Kidney glomerular epithelial cell (primary cell): ENCODE measurements at regions not wholly inside any gene's neighbourhood (a gene's known extent, or its start where the extent isn't known, plus 50 kb on each side); places are given as distances from the start of the nearest gene placed in this dataset.
A peak's percentile ranks its signal among the peaks of the same experiment; 100 is the strongest.
"Not testable (repeated sequence)": the region's sequence is repeated elsewhere in the genome, so short reads cannot be mapped to it uniquely, and the experiment has no call there.

Experiments used
- DNase-seq: peaks from one replicate; lab custom pipeline; 2025; lab: John Stamatoyannopoulos, UW

DNA sequence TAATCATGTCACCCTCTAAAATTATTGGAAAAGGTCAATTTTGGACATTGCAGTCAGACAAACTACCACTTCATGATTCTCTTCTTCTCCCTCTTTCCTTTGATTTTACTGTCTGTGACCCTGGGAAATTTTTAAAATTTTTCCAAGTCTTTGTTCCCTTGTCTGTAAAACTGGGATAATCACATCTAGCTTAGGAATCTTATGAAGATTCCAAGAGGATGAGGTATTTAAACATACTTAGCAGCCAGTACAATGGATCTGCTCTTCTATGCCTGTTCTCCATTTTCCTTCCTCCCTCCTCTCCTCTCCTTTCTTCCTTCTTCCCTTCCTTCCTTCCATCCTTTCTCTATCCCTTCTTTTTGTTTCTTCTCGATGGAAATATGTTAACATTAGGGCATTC, 651.6 kb upstream of the MARCKS start:
- DNase-seq, result no peak

DNA sequence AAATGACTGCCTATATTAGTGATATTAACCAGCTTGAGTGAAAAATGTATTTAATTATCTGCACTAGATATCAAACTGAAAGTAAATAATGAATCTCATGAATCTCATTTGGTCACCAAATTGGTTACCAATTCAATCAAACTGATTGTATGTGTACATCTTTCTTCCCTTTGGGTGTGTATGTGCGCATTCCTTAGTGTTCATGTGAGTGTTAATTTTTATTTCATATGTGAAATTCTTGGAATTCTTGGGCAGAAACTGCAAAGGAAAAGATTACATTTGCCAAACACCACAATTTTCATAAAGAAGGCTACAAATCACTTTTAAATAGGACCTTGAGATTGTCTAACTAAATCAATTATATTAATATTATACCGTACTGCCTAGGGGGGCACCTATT, 648.4 kb upstream of the MARCKS start:
- no peak for DNase-seq

DNA sequence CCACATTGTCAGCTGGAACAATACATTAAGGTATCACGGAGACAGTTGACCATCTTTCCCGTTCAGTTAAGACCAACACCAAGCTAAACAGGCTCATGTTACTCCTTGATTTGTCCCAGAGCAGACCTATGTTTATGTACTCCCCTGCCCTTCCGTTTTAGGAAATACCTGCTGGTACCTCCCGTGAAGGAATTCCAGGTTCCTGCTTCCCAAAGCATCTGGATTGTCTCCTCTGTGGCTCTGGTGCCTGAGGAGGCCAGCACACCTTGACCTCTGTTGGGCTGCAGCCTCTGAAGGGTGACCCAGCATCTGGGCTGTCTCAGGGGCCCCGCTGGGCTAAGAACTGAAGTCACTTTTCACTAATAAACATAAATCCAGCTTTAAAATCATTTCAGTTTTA, 647.8 kb upstream of the MARCKS start:
- no peak for DNase-seq

DNA sequence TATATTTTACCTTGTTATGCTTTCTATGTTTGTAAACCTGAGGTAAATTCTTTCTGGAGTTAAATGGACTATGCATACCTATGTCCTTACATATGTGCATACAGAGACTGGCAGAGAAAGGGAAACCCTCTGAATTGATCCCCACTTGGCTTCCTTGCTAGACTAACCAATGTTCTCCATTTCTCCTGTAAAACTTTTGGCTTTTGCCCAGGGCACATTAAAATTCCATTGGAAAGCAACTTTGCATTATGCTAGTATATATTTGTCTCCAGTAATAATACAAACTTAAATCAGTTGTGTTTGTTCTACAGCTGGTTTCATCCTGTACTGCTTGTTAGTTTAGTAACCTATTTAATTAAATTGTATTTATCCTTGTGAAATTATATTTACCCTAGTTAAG, 646.0 kb upstream of the MARCKS start:
- DNase-seq, result no peak

DNA sequence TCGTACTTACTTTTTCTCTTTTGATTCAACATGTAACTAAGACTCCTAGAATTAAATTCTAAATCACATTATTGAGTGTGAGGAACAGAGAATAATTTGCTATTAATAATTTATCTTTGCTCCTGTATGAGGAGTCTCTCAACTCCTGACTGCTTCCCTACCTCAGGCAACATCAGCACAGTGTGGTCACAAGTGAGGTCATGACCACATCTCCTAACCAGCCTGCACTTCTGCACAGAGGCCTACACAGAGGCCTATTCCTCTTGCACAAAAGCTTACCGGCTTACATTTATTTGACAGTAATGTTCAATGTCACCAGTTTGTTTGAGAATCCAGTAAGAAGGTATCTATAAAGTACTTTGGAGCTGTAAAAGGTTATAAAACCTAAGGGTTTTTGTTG, 637.4 kb upstream of the MARCKS start:
- no peak for DNase-seq

DNA sequence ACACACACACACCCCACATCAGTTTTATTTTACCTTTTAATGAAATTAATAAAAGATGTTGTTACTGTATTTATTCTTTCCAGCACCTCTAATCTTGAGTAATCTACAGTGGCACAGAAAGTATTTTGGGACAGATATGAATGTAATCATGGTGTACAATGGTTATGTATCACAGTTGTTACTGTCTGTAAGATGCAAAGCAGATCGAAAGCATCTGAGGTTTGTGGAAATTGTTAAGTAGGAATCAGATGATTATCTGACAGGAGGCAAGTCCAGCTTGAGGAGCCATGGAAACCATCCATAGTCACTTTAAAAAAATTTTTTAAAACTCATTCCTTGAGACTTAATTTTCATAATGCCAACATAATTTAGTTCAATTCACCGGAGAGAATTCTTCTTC, 636.3 kb upstream of the MARCKS start:
- no peak for DNase-seq

DNA sequence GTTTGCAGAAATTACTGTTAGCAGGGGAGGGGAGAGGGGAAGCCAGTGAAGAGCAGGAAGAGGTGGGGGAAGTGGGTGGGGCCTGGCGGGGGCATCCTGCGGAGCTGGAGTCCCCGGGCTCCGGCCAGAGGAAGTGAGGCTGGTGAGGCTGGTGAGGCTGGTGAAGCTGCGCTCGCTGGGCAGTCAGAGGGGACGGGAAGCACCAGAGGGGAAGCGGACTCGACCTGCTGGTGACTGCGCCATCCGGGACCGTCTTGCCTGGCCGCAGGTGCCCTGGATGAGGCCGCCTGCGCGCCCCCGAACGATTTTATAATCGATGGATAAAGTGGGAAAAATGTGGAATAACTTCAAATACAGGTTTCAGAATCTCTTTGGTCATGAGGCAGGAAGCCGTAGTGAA, 635.3 kb upstream of the MARCKS start:
- no peak for DNase-seq

DNA sequence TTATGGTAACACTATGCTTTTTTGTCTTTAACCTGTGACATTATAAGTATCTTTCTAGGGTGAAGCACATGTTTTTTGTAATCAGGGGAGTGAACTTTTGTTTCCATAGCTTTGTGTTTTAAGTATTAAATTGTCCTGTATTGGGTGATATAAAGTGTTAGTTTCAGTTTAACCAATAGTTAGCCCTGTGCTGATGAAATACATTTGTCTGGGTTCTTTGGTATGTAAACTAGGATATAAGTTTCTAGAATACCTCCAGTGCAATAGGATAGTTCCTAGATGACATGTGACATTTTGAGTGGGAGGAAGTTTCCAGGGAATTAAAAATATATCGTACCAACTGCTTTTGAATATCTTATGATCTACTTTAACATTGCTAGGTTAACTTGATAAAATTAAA, 611.0 kb upstream of the MARCKS start:
- no peak for DNase-seq

DNA sequence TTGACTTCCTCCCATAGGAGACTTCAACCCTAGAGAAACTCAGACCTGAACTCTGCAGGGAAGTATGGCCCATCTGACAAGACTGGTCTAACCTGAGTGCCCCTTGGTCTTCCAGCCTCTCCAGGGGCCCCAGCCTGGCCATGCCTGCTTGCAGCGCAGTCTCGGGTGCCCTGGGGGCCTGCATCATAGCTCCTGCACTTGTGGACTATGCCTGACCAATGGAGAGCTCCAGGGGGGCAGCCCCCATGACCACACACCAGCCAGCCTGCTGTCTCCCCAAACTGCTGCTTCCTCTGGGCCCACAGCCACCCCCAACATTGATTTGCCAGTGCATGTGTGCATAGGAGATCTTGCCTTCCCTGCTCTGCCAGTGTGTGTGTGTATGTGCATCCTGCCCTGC, 608.6 kb upstream of the MARCKS start:
- DNase-seq, result no peak

DNA sequence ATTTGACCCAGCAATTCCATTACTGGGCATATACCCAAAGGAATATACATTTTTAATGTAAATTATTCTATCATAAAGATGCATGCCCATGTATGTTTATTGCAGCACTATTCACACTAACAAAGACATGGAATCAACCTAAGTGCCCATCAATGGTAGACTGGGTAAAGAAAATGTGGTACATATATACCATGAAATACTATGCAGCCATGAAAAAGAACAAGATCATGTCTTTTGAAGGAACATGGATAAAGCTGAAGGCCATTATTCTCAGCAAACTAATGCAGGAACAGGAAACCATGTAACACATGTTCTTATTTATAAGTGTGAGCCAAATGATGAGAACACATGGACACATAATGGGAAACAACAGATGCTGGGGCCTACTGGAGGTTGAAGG, 603.0 kb upstream of the MARCKS start:
- DNase-seq, result not testable (repeated sequence)

DNA sequence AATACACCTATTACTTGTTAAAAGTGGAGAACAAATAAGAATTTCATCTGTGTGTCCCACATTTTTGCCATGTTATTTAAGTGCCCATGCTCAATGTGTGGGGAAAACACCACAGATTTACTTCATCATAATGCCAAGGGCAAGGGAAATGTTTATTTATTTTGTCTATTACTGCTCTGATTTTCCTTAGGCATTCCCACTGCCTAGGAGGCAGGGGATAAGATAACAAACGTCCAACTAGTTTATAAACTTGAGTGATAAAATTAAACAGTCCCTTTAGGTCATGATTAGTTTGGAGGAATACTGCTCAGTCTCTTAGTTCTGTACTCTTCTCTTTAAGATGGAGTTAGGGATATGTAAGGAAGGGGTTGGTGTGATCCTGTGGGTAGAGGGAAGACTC, 598.4 kb upstream of the MARCKS start:
- no peak for DNase-seq

DNA sequence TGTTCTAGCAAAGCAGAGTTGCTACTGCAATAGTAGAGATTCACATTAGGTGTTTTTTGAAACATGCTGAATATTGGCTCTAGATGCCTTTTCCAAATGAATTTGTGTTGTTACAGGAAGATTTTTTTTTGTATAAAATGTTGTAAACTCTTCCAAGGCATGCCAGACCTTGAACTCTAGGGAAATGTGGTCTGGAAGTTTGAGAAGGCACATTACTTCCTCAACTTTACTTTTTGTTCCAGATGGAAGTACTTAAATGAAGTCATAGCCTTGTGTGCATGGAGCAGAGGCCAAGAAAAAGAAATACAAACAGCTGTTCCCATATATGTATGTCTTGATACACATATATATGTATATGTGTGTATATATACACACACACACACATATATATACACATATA, 585.7 kb upstream of the MARCKS start:
- no peak for DNase-seq

DNA sequence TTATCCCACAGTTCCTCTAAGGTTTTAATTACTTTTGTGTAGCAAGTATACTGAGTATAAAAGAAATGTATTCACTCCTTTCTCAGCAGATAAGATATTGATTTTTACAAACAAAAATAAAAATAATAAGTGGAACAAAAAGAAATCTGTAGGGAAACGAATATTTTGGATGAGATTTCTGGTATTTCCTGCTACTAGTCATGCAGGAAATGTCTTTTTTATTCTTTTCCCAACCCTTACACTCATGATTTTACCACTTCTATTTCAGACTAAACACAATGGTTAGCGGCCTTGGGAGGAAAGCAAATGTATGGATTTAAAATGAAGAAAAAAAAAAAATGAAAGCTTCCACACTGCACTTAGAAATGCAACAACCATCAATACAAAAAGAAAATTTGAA, 580.5 kb upstream of the MARCKS start:
- DNase-seq, result no peak

DNA sequence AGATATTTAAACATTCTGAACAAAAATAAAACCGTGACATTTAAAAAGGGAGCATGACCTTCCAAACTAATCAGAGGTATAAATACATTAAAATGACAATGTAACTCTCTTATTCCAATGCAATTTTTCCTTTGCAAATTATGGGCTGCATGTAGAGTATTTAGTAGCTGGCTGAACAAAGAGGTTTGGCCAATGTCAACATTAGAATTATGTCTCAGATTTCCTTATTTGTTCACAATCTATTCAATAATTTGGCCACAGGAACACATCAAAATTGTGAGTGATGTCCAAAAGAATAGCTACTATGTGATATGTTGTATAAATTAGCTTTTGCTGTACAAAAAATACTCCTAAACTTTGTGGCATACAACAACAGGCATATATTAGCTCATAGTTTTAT, 580.0 kb upstream of the MARCKS start:
- DNase-seq, result no peak

DNA sequence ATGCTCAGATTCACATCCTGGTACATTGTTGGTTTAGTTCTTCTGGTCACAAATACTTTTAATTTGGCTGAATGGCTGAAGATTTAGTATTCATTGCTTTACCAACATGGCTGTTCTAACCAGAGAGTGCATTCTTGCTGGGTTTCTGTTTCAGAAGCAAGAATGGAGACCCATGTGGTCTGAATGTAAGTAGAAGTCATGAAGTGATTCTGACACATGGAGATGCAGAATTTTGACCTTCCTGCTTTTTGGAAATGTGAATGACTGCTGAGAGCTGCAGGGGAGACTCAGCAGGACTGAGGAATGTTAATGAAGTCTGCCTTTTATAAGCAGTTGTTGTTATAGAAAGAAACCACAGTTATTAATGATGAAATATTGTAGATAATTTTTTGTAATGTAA, 576.1 kb upstream of the MARCKS start:
- DNase-seq, result peak; percentile 33

DNA sequence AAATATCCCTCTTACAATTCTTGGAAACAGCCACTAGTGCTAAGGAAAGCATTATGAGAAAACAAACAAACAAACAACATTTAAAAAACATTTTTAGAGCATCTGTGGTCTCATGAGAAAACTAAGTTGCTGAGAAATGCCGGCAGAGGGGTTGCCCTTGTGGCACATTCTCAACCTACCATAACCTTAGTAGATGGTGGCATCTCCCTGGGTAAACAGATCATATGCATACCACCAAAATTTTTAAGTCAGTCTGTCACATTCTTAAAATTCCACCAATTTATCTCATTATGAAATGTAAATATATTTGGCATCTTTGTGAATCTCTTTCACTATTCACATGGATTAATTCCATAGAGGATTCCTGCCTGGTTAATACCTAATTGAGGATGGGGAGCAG, 575.7 kb upstream of the MARCKS start:
- peak; percentile 33 for DNase-seq

DNA sequence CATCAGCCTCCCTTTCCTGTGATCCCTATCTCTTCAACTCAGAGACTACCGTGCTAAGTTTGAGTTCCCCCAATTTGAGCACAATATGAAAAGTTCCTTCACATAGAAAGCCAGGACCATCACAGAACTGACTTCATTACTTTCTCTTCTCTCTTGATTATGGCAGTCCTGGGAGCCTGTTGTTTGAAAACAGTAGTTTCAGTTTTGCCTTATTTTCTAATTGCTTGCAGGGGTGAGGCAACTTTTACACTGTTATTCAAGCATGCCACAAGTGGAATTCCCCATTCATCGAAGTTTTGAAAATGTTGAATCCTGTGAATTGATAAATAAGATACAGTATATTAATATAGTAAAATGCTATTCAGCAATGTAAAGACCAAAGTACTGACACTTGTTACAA, 569.7 kb upstream of the MARCKS start:
- DNase-seq, result no peak

DNA sequence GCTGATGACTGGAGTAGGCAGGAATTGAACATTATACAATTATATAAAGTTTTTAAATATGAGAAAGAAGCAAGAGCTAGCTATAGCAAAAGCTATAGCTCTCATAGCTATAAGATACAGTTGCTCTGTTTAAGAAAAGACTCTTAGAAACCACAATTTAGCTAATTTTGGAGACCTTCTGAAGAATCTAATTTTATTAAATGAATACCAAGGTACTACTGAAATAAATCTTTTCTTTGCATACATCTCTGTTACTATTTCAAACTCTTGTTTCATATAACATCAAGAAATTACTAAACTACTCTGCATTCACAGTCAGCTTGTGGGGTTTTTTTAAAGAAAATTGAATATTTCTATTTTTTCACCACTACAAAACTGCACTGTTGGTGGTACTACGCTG, 568.7 kb upstream of the MARCKS start:
- DNase-seq, result no peak

DNA sequence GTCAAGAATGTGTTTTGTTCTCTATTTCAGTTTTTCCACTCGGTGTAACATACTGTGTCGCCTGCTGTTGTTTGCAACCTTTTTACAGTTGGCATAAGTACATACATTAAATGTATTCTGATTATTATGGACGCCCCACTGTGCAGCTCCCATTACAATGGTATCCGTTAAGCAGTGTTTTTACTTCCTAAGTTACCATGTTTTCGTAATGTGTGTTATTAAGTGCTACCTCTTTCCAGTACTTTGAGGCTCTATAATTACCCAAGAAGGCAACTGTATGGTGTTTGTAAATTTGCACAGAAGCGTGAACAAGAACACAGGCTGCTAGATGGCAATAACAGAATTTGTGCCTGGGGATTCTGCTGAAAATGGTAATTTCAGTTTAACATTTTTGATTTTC, 568.0 kb upstream of the MARCKS start:
- no peak for DNase-seq

DNA sequence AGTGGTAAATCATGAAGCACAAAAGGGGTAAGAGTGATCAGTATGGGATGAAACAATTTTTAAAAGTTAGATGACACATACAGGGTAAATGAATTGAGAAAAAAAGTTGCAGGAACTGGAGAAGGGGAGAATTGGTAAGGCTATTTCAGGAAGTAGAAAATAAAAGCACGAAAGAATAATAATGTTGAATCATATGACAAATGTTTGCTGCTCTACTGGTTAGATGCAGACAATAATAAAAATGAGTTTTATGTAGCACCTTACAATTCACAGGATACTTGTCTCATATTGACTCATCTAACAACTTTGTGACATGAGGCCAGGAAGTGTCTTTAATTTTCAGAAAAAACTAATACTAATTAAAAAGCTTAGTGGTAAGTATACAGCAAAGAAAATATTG, 566.5 kb upstream of the MARCKS start:
- DNase-seq, result no peak

DNA sequence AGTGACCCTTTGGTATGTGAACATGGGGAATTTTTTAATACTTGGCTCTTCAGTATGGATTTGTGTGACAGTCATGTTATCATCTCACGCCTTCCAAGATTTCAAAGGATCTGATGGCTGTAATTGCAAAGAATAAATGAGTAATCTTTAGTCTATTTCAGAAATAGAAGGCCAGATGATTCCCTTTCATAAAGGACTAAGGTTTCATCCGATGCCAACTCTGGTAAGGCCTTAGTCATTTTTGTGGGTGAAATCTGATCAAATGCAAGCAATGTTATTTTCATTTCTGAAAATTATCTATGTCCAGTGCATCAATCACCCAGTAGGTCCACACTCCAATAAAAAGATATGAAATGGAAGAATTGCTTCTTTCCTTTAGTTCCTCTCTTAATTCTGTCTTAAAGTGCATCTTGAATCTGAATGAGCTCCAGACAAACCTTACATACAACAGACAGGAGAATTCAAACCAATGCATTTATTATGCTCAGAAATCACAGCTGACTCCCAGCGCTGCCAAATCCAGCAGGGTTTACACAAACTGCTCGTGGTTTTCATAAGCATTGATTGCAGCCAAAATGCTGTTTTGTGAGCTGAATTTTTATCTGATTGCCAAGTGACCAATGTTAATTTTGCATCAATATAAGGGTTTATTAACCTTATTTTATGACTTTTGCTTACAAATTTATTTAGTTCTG, 565.2 kb upstream of the MARCKS start:
- no peak for DNase-seq

DNA sequence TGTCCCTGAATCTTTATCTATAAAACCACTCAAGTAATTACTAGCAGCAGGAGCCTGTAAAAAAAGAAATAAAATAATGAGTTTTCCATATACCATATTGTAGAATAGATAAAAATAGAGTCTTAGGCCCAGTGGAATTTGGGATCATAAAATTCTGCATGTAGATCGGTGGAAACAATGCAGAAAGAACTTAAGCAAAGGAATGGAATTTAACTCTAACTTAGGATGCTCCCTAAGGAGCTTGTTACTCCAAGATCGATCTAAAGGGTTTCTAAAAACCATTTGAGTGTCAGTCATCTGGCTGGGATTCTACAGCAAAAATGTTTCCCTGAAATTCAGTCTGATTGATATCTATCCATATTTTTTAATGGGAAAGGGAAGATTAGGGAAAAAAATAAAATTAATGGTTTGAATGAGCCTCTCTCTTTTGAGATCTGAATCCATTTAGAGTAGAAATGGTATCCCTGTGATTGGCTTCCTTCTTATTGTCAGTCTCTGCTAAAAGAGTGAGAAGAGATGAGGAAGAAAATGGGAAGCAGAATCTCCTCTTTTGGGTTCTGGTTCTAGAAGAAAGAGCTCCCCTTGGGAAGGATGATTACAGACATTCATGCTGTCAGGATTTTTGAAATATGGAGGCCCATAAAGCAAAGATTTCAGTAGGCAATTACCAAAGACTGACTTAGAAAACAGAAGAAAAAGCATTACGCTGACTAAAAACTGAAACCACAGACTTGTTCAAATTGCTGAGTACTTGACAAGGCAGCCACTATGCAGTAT, 564.3 kb upstream of the MARCKS start:
- DNase-seq, result no peak

DNA sequence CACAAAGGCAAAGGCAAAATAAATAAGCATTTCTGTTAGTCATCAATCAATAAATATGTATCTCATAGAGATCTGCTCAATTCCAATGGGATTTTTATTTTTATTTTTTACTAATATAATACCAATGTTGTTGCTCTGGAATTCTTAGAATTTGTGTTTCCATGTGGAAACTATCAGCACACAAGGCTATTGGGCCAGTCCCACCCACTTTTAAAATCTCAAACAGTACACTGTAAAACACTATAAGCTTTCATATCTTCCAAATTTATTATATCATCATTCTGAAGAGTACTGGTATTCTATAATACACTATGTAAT, 563.8 kb upstream of the MARCKS start:
- DNase-seq, result no peak

DNA sequence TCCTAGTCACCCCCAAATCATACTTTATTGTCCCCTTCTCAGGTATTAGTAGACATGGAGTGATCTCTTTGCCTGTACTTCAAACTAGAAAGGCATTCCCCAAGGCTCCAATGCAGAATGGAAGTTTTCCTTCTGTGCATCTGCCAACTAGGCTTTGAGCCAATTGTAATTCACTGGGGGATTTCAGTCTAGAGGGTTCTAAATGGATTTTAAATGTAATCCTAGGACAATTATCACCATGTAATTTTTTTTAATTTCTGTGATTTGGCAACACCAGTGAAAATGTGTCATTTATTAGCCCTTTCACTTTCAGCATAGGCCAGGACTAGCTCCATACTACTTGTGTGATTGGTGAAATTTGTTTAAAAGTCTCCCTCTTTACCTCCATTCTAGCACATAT, 557.6 kb upstream of the MARCKS start:
- no peak for DNase-seq
